ENCODE measurements at regions not wholly inside any gene's neighbourhood (a gene's known extent, or its start where the extent isn't known, plus 50 kb on each side); places are given as distances from the start of the nearest gene placed in this dataset.

DNA sequence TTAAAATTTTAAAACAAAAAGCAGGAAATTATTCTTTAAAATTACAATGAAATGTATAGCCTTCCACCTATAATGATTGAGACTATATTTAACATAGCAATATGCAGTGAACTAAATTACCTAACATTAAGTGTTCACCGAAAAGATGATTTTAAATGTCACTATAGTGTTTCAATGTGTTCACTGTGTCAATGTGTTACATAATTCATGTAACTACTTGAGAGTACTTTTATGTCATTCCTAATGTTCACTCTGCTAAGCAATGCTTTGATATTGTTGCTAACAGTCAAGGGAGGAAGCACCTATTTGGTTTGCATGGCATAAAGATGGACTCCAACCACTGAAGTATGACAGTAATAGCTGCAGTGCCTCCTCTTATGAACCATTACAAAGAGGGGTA, 629.8 kb upstream of the C9orf72 start:
- no peak overlapping the region for H3K18ac ChIP-seq (ENCODE audit: low read length)
- H3K4ac ChIP-seq (ENCODE audit: low read depth, low read length): no peak overlapping the region
- H3K4me2 ChIP-seq (ENCODE audit: low read length): no peak overlapping the region
- H4K12ac ChIP-seq (ENCODE audit: low read depth, low read length): no peak overlapping the region
- H4K91ac ChIP-seq (ENCODE audit: low read depth, low read length): no peak overlapping the region
- H3K36me3 ChIP-seq (ENCODE audit: control insufficient read depth in 1 of 2, insufficient read depth in 2 of 2, low read length in 2 of 2): no peaks in the 10 kb centered on the region
- no peaks in the 10 kb centered on the region for H3K9me3 ChIP-seq (ENCODE audit: insufficient read depth, low read depth, low read length)
- H3K27me3 ChIP-seq (ENCODE audit: insufficient read depth, low read length): no peaks in the 10 kb centered on the region
- no peak overlapping the region for H4K8ac ChIP-seq (ENCODE audit: low read depth, low read length)
- no peak overlapping the region for H3K23ac ChIP-seq (ENCODE audit: low read length)
- H3K4me3 ChIP-seq (ENCODE audit: low read depth, low read length): no peak overlapping the region
- H2AFZ ChIP-seq (ENCODE audit: insufficient read depth, low read length, poor library complexity): no peak overlapping the region
- H3K79me1 ChIP-seq (ENCODE audit: low read length): no peaks in the 10 kb centered on the region
- no peak overlapping the region for H3K14ac ChIP-seq (ENCODE audit: low read length)
- no peaks in the 10 kb centered on the region for H3K4me1 ChIP-seq (ENCODE audit: control insufficient read depth in 1 of 2, insufficient read depth in 2 of 2, low read length in 2 of 2)
- WGBS (ENCODE audit: extremely low coverage, insufficient coverage, insufficient read length): no CpG with 5 or more reads among the region's 1 CpG
- no peak overlapping the region for H2BK120ac ChIP-seq (ENCODE audit: insufficient read depth, low read length, poor library complexity)
- no peak overlapping the region for H3K27ac ChIP-seq (ENCODE audit: low read depth, low read length)
- H2BK12ac ChIP-seq (ENCODE audit: low read length): no peak overlapping the region
- H3K79me2 ChIP-seq (ENCODE audit: control insufficient read depth, insufficient read depth, low read length, poor library complexity): no peaks in the 10 kb centered on the region
- H2AK5ac ChIP-seq (ENCODE audit: low read length): no peak overlapping the region
- no peak overlapping the region for H2BK5ac ChIP-seq (ENCODE audit: low read depth, low read length, poor library complexity)
- DNase-seq: no peak
- H3K9ac ChIP-seq (ENCODE audit: low read length): no peak overlapping the region

DNA sequence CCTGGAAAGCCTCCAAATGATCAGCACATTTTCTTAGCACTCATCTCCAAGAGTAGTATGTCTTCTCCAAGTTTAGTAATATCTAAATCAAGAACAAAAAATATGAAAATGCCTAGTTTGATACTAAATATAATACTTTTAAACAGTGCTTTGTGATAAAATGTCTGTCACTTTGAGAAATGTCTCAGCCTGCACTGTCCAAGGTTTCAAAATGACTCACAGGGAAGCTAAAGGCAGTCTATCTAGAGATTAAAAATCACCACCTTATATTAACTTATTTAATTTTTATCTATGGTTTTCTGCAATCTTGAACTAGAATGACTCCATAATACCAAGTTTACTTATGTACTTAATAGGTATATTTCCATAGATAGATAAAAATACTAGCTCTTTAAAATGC, 633.0 kb upstream of the C9orf72 start:
- Histone ChIP-seq H4K8ac (ENCODE audit: low read depth, low read length) (no peak overlapping the region), H3K79me2 (ENCODE audit: control insufficient read depth, insufficient read depth, low read length, poor library complexity) (no peaks in the 10 kb centered on the region)

DNA sequence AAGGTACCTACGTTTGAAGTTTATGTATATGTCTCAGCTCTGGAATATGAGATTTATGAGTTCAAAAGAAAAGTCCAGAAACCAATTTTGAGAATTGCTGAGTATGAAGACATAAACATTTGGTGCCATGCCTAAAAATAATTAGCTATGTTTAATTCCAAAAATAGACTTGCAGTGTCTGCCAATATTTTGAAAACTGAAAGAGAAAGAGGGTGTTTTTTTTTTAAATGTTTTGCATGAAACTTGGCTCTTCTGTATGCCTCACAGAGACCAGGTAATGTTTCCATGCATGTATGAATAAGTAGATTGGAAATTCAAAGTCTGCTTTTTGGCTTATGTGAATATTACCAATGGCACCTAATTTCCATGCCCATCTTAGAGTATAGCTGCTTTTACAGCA, 634.4 kb upstream of the C9orf72 start:
- no peak overlapping the region for H2BK12ac ChIP-seq (ENCODE audit: low read length)
- H3K36me3 ChIP-seq (ENCODE audit: control insufficient read depth in 1 of 2, insufficient read depth in 2 of 2, low read length in 2 of 2): no peaks in the 10 kb centered on the region
- no peak overlapping the region for H4K12ac ChIP-seq (ENCODE audit: low read depth, low read length)
- no peak overlapping the region for H2AFZ ChIP-seq (ENCODE audit: insufficient read depth, low read length, poor library complexity)
- H3K79me1 ChIP-seq (ENCODE audit: low read length): no peaks in the 10 kb centered on the region
- H3K79me2 ChIP-seq (ENCODE audit: control insufficient read depth, insufficient read depth, low read length, poor library complexity): no peaks in the 10 kb centered on the region
- H3K9ac ChIP-seq (ENCODE audit: low read length): no peak overlapping the region
- H2BK120ac ChIP-seq (ENCODE audit: insufficient read depth, low read length, poor library complexity): no peak overlapping the region
- no peak overlapping the region for H3K23ac ChIP-seq (ENCODE audit: low read length)
- no peaks in the 10 kb centered on the region for H3K9me3 ChIP-seq (ENCODE audit: insufficient read depth, low read depth, low read length)
- H3K4me1 ChIP-seq (ENCODE audit: control insufficient read depth in 1 of 2, insufficient read depth in 2 of 2, low read length in 2 of 2): no peaks in the 10 kb centered on the region
- no peak overlapping the region for H3K18ac ChIP-seq (ENCODE audit: low read length)
- no peaks in the 10 kb centered on the region for H3K27me3 ChIP-seq (ENCODE audit: insufficient read depth, low read length)
- no peak overlapping the region for H4K8ac ChIP-seq (ENCODE audit: low read depth, low read length)
- H2AK5ac ChIP-seq (ENCODE audit: low read length): no peak overlapping the region
- H4K91ac ChIP-seq (ENCODE audit: low read depth, low read length): no peak overlapping the region
- no peak overlapping the region for H3K4me3 ChIP-seq (ENCODE audit: low read depth, low read length)
- DNase-seq: no peak
- no peak overlapping the region for H2BK5ac ChIP-seq (ENCODE audit: low read depth, low read length, poor library complexity)
- no peak overlapping the region for H3K4ac ChIP-seq (ENCODE audit: low read depth, low read length)
- H3K4me2 ChIP-seq (ENCODE audit: low read length): no peak overlapping the region
- no peak overlapping the region for H3K27ac ChIP-seq (ENCODE audit: low read depth, low read length)
- no peak overlapping the region for H3K14ac ChIP-seq (ENCODE audit: low read length)
- WGBS (ENCODE audit: extremely low coverage, insufficient coverage, insufficient read length): no CpG with 5 or more reads among the region's 1 CpG

More for the DNA sequence above, 633.0 kb upstream of the C9orf72 start:
- no peaks in the 10 kb centered on the region for H3K27me3 ChIP-seq (ENCODE audit: insufficient read depth, low read length)
- no peak overlapping the region for H3K14ac ChIP-seq (ENCODE audit: low read length)
- no peaks in the 10 kb centered on the region for H3K4me1 ChIP-seq (ENCODE audit: control insufficient read depth in 1 of 2, insufficient read depth in 2 of 2, low read length in 2 of 2)
- no peak overlapping the region for H3K4me3 ChIP-seq (ENCODE audit: low read depth, low read length)
- H3K9me3 ChIP-seq (ENCODE audit: insufficient read depth, low read depth, low read length): no peaks in the 10 kb centered on the region
- H3K79me1 ChIP-seq (ENCODE audit: low read length): no peaks in the 10 kb centered on the region
- no peak overlapping the region for H3K27ac ChIP-seq (ENCODE audit: low read depth, low read length)
- DNase-seq: no peak
- H3K18ac ChIP-seq (ENCODE audit: low read length): no peak overlapping the region
- H2BK12ac ChIP-seq (ENCODE audit: low read length): no peak overlapping the region
- H3K23ac ChIP-seq (ENCODE audit: low read length): no peak overlapping the region
- no peak overlapping the region for H4K91ac ChIP-seq (ENCODE audit: low read depth, low read length)
- no peak overlapping the region for H2BK5ac ChIP-seq (ENCODE audit: low read depth, low read length, poor library complexity)
- H2AK5ac ChIP-seq (ENCODE audit: low read length): no peak overlapping the region
- no peak overlapping the region for H2BK120ac ChIP-seq (ENCODE audit: insufficient read depth, low read length, poor library complexity)
- no peak overlapping the region for H3K4ac ChIP-seq (ENCODE audit: low read depth, low read length)
- H3K36me3 ChIP-seq (ENCODE audit: control insufficient read depth in 1 of 2, insufficient read depth in 2 of 2, low read length in 2 of 2): no peaks in the 10 kb centered on the region
- H3K9ac ChIP-seq (ENCODE audit: low read length): no peak overlapping the region
- no peak overlapping the region for H3K4me2 ChIP-seq (ENCODE audit: low read length)
- H2AFZ ChIP-seq (ENCODE audit: insufficient read depth, low read length, poor library complexity): no peak overlapping the region
- H4K12ac ChIP-seq (ENCODE audit: low read depth, low read length): no peak overlapping the region

DNA sequence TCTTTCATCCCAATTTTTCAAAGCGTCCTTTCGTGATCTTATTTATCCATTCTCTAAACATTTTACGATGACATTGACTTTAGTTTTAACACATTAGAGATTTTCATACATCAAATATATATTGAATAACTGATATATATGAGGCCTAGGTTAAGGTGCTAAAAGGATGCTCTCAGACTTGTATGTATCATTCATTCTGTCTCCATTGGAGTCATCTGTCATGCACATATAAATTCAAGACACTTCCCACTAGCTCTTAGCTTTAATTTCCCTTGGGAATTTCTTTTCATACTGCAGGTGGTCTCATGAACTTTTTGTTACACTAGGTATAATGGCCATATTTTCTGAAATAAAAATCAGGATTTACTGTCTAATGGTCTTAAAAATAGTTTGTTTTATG, 635.8 kb upstream of the C9orf72 start:
- Histone ChIP-seq H3K4ac (ENCODE audit: low read depth, low read length) (no peak overlapping the region), H3K9me3 (ENCODE audit: insufficient read depth, low read depth, low read length) (no peaks in the 10 kb centered on the region), H3K27ac (ENCODE audit: low read depth, low read length) (no peak overlapping the region), H2AK5ac (ENCODE audit: low read length) (no peak overlapping the region), H2BK120ac (ENCODE audit: insufficient read depth, low read length, poor library complexity) (no peak overlapping the region), H3K4me1 (ENCODE audit: control insufficient read depth in 1 of 2, insufficient read depth in 2 of 2, low read length in 2 of 2) (no peaks in the 10 kb centered on the region), H4K8ac (ENCODE audit: low read depth, low read length) (no peak overlapping the region), H3K27me3 (ENCODE audit: insufficient read depth, low read length) (no peaks in the 10 kb centered on the region), H3K9ac (ENCODE audit: low read length) (no peak overlapping the region), H3K4me2 (ENCODE audit: low read length) (no peak overlapping the region), H3K18ac (ENCODE audit: low read length) (no peak overlapping the region), H3K36me3 (ENCODE audit: control insufficient read depth in 1 of 2, insufficient read depth in 2 of 2, low read length in 2 of 2) (no peaks in the 10 kb centered on the region), H3K23ac (ENCODE audit: low read length) (no peak overlapping the region), H3K14ac (ENCODE audit: low read length) (no peak overlapping the region), H2AFZ (ENCODE audit: insufficient read depth, low read length, poor library complexity) (no peak overlapping the region), H3K4me3 (ENCODE audit: low read depth, low read length) (no peak overlapping the region), H4K91ac (ENCODE audit: low read depth, low read length) (no peak overlapping the region), H2BK5ac (ENCODE audit: low read depth, low read length, poor library complexity) (no peak overlapping the region), H4K12ac (ENCODE audit: low read depth, low read length) (no peak overlapping the region), H3K79me1 (ENCODE audit: low read length) (no peaks in the 10 kb centered on the region), H2BK12ac (ENCODE audit: low read length) (no peak overlapping the region), H3K79me2 (ENCODE audit: control insufficient read depth, insufficient read depth, low read length, poor library complexity) (no peaks in the 10 kb centered on the region)
- DNase-seq: no peak
- WGBS (ENCODE audit: extremely low coverage, insufficient coverage, insufficient read length): 100% methylated on average over 1 of the region's 3 CpGs

DNA sequence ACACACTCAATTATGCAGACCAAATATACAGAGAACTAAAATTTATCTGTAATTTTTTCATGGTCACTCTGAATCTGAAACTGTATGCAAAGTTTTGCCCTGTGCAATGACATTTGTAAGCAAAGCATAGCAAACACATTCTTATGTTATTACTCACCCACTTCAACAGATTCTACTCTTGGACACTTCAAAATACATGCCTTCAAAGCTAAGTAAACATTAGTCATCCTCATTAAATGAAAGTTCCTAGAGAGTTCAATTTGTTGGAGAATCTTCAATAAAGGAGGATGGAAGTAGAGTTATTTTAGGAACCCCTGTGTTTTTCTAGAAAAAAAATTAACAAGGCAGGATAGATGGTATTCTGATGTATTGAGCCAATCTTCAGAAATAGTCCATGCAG, 639.7 kb upstream of the C9orf72 start:
- H3K27ac ChIP-seq (ENCODE audit: low read depth, low read length): no peak overlapping the region

More for the DNA sequence above, 639.7 kb upstream of the C9orf72 start:
- H2AFZ ChIP-seq (ENCODE audit: insufficient read depth, low read length, poor library complexity): no peak overlapping the region
- no peak overlapping the region for H3K18ac ChIP-seq (ENCODE audit: low read length)
- H3K9me3 ChIP-seq (ENCODE audit: insufficient read depth, low read depth, low read length): no peaks in the 10 kb centered on the region
- no peak overlapping the region for H3K4me2 ChIP-seq (ENCODE audit: low read length)
- H3K36me3 ChIP-seq (ENCODE audit: control insufficient read depth in 1 of 2, insufficient read depth in 2 of 2, low read length in 2 of 2): no peaks in the 10 kb centered on the region
- H3K4ac ChIP-seq (ENCODE audit: low read depth, low read length): no peak overlapping the region
- DNase-seq: peak in 1 of 2 donors; percentile 56
- H2AK5ac ChIP-seq (ENCODE audit: low read length): no peak overlapping the region
- H3K4me3 ChIP-seq (ENCODE audit: low read depth, low read length): no peak overlapping the region
- no peak overlapping the region for H3K9ac ChIP-seq (ENCODE audit: low read length)
- no peaks in the 10 kb centered on the region for H3K79me1 ChIP-seq (ENCODE audit: low read length)
- H3K79me2 ChIP-seq (ENCODE audit: control insufficient read depth, insufficient read depth, low read length, poor library complexity): no peaks in the 10 kb centered on the region
- H2BK120ac ChIP-seq (ENCODE audit: insufficient read depth, low read length, poor library complexity): no peak overlapping the region
- no peak overlapping the region for H2BK12ac ChIP-seq (ENCODE audit: low read length)
- H3K23ac ChIP-seq (ENCODE audit: low read length): no peak overlapping the region
- H4K91ac ChIP-seq (ENCODE audit: low read depth, low read length): no peak overlapping the region
- H3K14ac ChIP-seq (ENCODE audit: low read length): no peak overlapping the region
- H4K8ac ChIP-seq (ENCODE audit: low read depth, low read length): no peak overlapping the region
- no peaks in the 10 kb centered on the region for H3K4me1 ChIP-seq (ENCODE audit: control insufficient read depth in 1 of 2, insufficient read depth in 2 of 2, low read length in 2 of 2)
- H4K12ac ChIP-seq (ENCODE audit: low read depth, low read length): no peak overlapping the region
- no peaks in the 10 kb centered on the region for H3K27me3 ChIP-seq (ENCODE audit: insufficient read depth, low read length)
- H2BK5ac ChIP-seq (ENCODE audit: low read depth, low read length, poor library complexity): no peak overlapping the region
